CD14-positive monocyte (primary cell): ENCODE measurements at regions not wholly inside any gene's neighbourhood (a gene's known extent, or its start where the extent isn't known, plus 50 kb on each side); places are given as distances from the start of the nearest gene placed in this dataset.

Experiments used
- DNase-seq, 3 donors: peaks; one replicate each; pipeline ENCODE4 v3.0.0-alpha.2; 2011 to 2022
- H2AFZ ChIP-seq: 2 replicates; pipeline ENCODE4 v1.6.0; 2012; ENCODE audit warnings: mild to moderate bottlenecking, low read depth, low read length, inconsistent platforms; ENCODE audit not compliant: insufficient read depth, poor library complexity, severe bottlenecking
- H3K27ac ChIP-seq, 2 donors: 1 replicate in 1 of 2; 2 replicates in 1 of 2; pipeline ENCODE4 v1.5.1; 2012 to 2013; ENCODE audit warnings: low read length in 2 of 2, control low read depth in 1 of 2, inconsistent platforms in 1 of 2, low read depth in 1 of 2, mild to moderate bottlenecking in 1 of 2
- H3K27me3 ChIP-seq, 2 donors: one replicate each; pipeline versions ENCODE4 v1.6.0 to v1.6.1; 2011 to 2013; ENCODE audit warnings: low read length in 2 of 2; ENCODE audit not compliant: control insufficient read depth in 2 of 2, insufficient read depth in 2 of 2
- H3K36me3 ChIP-seq, 2 donors: replicated peaks in 1 of 2; 1 replicate in 1 of 2; 2 replicates in 1 of 2; pipeline versions ENCODE4 v1.5.1 to v1.6.1; 2012 to 2013; ENCODE audit warnings: low read length in 2 of 2, control low read depth in 1 of 2, inconsistent platforms in 1 of 2, mild to moderate bottlenecking in 1 of 2; ENCODE audit not compliant: insufficient read depth in 2 of 2, control insufficient read depth in 1 of 2
- H3K4me1 ChIP-seq, 2 donors: 1 replicate in 1 of 2; 2 replicates in 1 of 2; pipeline versions ENCODE4 v1.5.1 to v1.6.1; 2012 to 2013; ENCODE audit warnings: low read length in 2 of 2, control low read depth in 1 of 2, inconsistent platforms in 1 of 2, mild to moderate bottlenecking in 1 of 2, moderate library complexity in 1 of 2; ENCODE audit not compliant: insufficient read depth in 2 of 2, control insufficient read depth in 1 of 2
- H3K4me2 ChIP-seq: replicated peaks from 2 replicates; pipeline ENCODE3; 2012; ENCODE audit warnings: low read length, moderate library complexity, mild to moderate bottlenecking; ENCODE audit not compliant: poor library complexity, severe bottlenecking; ENCODE audit errors: extremely low read depth
- H3K4me3 ChIP-seq, 3 experiments: fragments of 200-600 bp in 1 of 3; sonication (generic) in 1 of 3; replicated peaks in 1 of 3; 1 replicate in 2 of 3; 2 replicates in 1 of 3; pipeline ENCODE4 v1.5.1; 2011 to 2013; ENCODE audit warnings: low read length in 3 of 3, mild to moderate bottlenecking in 3 of 3, control low read depth in 2 of 3, low read depth in 2 of 3, inconsistent platforms in 1 of 3, moderate library complexity in 1 of 3
- H3K79me2 ChIP-seq: 2 replicates; pipeline ENCODE4 v1.6.0; 2012; ENCODE audit warnings: mild to moderate bottlenecking, control low read depth, inconsistent platforms, low read length, moderate library complexity; ENCODE audit not compliant: insufficient read depth
- H3K9ac ChIP-seq: 2 replicates; pipeline ENCODE4 v1.6.0; 2017; ENCODE audit warnings: low read length, mild to moderate bottlenecking; ENCODE audit not compliant: insufficient read depth, poor library complexity, severe bottlenecking
- H3K9me3 ChIP-seq, 2 donors: replicated peaks in 1 of 2; 1 replicate in 1 of 2; 2 replicates in 1 of 2; pipeline versions ENCODE4 v1.5.1 to v1.6.1; 2012 to 2013; ENCODE audit warnings: low read length in 2 of 2, control low read depth in 1 of 2; ENCODE audit not compliant: control insufficient read depth in 1 of 2, insufficient read depth in 1 of 2
- H4K20me1 ChIP-seq: 2 replicates; pipeline ENCODE4 v1.6.0; 2012; ENCODE audit warnings: mild to moderate bottlenecking, low read length, control low read depth, moderate library complexity; ENCODE audit not compliant: insufficient read depth
- H3K27ac Mint-ChIP-seq, 7 donors: one replicate each; pipeline ENCODE4 v1.8.0; 2020; ENCODE audit warnings: mild to moderate bottlenecking in 7 of 7, mixed read lengths in 7 of 7, moderate library complexity in 6 of 7, inconsistent platforms in 2 of 7
- H3K27me3 Mint-ChIP-seq, 3 donors: one replicate each; pipeline ENCODE4 v1.8.0; 2021 to 2022; ENCODE audit warnings: low read depth in 3 of 3, mild to moderate bottlenecking in 3 of 3, mixed read lengths in 3 of 3, moderate library complexity in 3 of 3, inconsistent platforms in 1 of 3
- H3K36me3 Mint-ChIP-seq, 2 donors: one replicate each; pipeline ENCODE4 v1.8.0; 2020; ENCODE audit warnings: mixed read lengths in 2 of 2, inconsistent platforms in 1 of 2, mild to moderate bottlenecking in 1 of 2
- H3K4me1 Mint-ChIP-seq: one replicate; pipeline ENCODE4 v1.8.0; 2020; ENCODE audit warnings: mild to moderate bottlenecking, mixed read lengths
- H3K4me3 Mint-ChIP-seq, 2 donors: one replicate each; pipeline ENCODE4 v1.8.0; 2020; ENCODE audit warnings: mild to moderate bottlenecking in 2 of 2, mixed read lengths in 2 of 2, moderate library complexity in 1 of 2
- H3K9me3 Mint-ChIP-seq, 7 donors: one replicate each; pipeline ENCODE4 v1.8.0; 2020 to 2022; ENCODE audit warnings: mixed read lengths in 7 of 7, mild to moderate bottlenecking in 6 of 7, moderate library complexity in 6 of 7, inconsistent platforms in 2 of 7
- WGBS: methylation state at CpG from one replicate; pipeline ENCODE4 v1.1.5; 2013; ENCODE audit warnings: missing lambda C conversion rate; ENCODE audit not compliant: insufficient coverage; 5-methylcytosine and 5-hydroxymethylcytosine counted together
- intact Hi-C, 2 donors: fragments of 100-400 bp; cut with micrococcal nuclease; formaldehyde crosslinking; loops; one replicate each; pipeline versions ENCODE4 v1.15.0 to v1.15.1; 2023
- TF ChIP-seq, protein P1 (sequence below): fragments of 200-600 bp; IDR thresholded peaks from one replicate; pipeline ENCODE4 v1.8.0; 2022; ENCODE audit warnings: antibody characterized with exemption, mild to moderate bottlenecking

DNA sequence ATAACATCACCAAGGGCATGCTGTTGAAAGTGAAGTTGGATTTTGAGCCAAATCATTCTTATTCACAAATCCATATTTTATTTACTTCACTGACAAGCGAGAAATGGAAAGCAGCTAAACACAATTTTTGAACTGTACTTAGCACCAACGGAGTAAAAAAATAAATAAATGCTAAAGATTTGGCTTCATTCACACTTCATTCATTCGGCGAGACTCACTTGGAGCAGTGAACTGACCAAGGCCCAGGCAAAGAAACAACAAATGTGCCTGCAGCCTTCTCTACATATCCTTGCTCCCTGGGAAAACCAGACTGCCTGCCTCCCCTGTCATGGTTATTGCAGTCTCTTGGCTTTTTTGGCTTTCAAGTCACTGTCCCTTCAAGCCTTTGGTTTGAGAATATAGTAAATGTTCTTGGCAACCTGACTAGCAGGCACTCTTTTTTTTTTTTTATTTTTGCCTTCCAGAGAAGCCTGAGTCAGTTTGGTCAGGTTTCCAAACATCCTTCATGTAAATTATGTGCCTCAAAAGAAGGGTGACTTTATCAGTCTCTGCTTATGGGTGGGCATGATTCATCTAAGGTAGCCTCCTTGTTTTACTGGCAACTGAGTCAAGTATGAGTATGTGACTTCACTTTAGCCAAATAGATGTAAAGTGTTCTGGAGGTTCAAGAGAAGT is 177.6 kb upstream of the MEOX2 start:
- H3K4me3 Mint-ChIP-seq = no peak overlapping the region
- 90% methylated on average over 3 of the region's 4 CpGs for WGBS
- Histone ChIP-seq H4K20me1 (no peaks in the 10 kb centered on the region), H3K9ac (no peak overlapping the region), H3K27ac (no peak overlapping the region), H3K4me1 (no peaks in the 10 kb centered on the region), H3K27me3 (no peaks in the 10 kb centered on the region), H3K36me3 (no peaks in the 10 kb centered on the region), H3K4me2 (no peak overlapping the region), H3K79me2 (no peaks in the 10 kb centered on the region), H3K9me3 (no peaks in the 10 kb centered on the region), H2AFZ (no peak overlapping the region), H3K4me3 (no peak overlapping the region)
- H3K36me3 Mint-ChIP-seq = no peaks in the 10 kb centered on the region
- peaks cover 0 to 3% (median 1%) of the 10 kb centered on the region in 7 donors for H3K9me3 Mint-ChIP-seq
- H3K4me1 Mint-ChIP-seq = no peaks in the 10 kb centered on the region
- intact Hi-C loops = no loop called here
- TF ChIP-seq, protein P1, sequence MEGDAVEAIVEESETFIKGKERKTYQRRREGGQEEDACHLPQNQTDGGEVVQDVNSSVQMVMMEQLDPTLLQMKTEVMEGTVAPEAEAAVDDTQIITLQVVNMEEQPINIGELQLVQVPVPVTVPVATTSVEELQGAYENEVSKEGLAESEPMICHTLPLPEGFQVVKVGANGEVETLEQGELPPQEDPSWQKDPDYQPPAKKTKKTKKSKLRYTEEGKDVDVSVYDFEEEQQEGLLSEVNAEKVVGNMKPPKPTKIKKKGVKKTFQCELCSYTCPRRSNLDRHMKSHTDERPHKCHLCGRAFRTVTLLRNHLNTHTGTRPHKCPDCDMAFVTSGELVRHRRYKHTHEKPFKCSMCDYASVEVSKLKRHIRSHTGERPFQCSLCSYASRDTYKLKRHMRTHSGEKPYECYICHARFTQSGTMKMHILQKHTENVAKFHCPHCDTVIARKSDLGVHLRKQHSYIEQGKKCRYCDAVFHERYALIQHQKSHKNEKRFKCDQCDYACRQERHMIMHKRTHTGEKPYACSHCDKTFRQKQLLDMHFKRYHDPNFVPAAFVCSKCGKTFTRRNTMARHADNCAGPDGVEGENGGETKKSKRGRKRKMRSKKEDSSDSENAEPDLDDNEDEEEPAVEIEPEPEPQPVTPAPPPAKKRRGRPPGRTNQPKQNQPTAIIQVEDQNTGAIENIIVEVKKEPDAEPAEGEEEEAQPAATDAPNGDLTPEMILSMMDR = no peak
- H3K27ac Mint-ChIP-seq = no peak overlapping the region
- DNase-seq = no peak
- no peaks in the 10 kb centered on the region for H3K27me3 Mint-ChIP-seq

DNA sequence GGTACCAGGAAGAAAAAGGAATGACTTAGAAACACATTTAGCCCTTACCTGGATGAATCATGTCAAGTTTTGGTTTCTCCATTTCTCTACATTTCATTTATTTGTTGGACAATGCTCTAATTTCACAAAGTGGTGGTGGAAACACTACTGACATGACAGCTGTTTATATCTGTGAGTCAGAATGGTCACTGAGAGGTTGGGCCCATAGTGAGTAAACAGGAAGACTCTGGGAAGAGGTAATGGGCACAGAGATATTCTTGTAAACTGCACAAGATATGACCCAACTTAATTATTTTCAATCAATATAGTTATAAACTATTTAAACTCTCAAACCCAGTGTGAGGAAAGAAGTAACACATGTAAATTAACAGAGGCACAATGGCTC is 176.3 kb upstream of the MEOX2 start:
- no peak overlapping the region for H3K4me3 ChIP-seq
- no peak overlapping the region for H2AFZ ChIP-seq
- TF ChIP-seq, protein P1 = no peak
- Mint-ChIP-seq H3K4me3 (no peak overlapping the region), H3K4me1 (no peaks in the 10 kb centered on the region), H3K27ac (no peak overlapping the region), H3K36me3 (no peaks in the 10 kb centered on the region), H3K27me3 (no peaks in the 10 kb centered on the region), H3K9me3 (peaks cover 3 to 6% (median 4%) of the 10 kb centered on the region in 7 donors)
- intact Hi-C loops = no loop called here
- no peak overlapping the region for H3K4me2 ChIP-seq
- no peaks in the 10 kb centered on the region for H4K20me1 ChIP-seq
- DNase-seq = no peak
- H3K4me1 ChIP-seq = no peaks in the 10 kb centered on the region
- peaks cover 4 to 7% of the 10 kb centered on the region in 2 donors for H3K9me3 ChIP-seq
- no peaks in the 10 kb centered on the region for H3K27me3 ChIP-seq
- H3K27ac ChIP-seq = no peak overlapping the region
- no peaks in the 10 kb centered on the region for H3K36me3 ChIP-seq
- H3K9ac ChIP-seq = no peak overlapping the region
- no peaks in the 10 kb centered on the region for H3K79me2 ChIP-seq
